HG02973 (cell line): ENCODE measurements at regions not wholly inside any gene's neighbourhood (a gene's known extent, or its start where the extent isn't known, plus 50 kb on each side); places are given as distances from the start of the nearest gene placed in this dataset.

Experiments
- ATAC-seq: cut with Tn5 transposase; IDR thresholded peaks from one replicate; pipeline ENCODE4 v1.9.1; 2021; ENCODE audit warnings: moderate library complexity; ENCODE audit not compliant: unreplicated experiment

- no peak for ATAC-seq
These were observed 183.2 kb upstream of the FRMD6 start for GRCh38 chr14:51468523-51468922.

DNA sequence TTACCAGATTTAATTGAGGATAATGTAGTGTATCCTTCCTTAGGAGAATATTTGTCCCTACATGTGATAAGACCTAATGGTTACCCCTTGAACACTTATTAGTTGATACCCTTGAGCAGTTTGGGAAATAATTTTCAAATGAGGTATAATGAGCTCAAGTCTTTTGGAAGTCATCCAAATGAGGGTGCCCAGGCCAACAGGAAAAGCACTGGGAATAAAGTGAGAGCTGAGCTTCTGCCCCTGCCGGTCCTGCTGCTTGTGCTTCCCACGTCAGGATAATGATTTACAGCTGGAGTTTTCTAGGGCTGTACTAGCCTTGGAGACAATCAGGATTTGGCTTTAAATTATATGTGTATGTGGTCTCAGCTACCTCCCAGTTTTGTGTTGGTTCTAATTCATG lies 178.8 kb upstream of the FRMD6 start:
- no peak for ATAC-seq

DNA sequence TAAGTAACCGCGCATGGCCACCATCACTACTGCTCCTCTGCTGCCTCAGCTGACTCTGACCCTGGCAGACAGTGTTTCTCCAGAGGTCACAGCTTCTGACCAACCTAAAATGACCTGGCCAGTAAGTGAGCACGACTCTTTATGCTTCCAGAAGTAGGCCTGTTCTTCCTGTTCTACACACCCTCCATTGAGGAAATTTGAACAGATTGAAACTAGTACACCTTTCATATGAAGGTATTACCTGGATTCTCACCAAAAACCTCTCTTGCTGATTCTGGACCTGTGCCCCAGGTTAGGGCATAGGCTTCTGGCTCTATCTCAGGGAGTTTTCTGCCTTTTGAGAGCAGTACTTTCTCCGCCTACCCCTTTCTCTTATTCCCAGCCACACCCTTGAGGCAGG lies 178.4 kb upstream of the FRMD6 start:
- ATAC-seq: no peak

DNA sequence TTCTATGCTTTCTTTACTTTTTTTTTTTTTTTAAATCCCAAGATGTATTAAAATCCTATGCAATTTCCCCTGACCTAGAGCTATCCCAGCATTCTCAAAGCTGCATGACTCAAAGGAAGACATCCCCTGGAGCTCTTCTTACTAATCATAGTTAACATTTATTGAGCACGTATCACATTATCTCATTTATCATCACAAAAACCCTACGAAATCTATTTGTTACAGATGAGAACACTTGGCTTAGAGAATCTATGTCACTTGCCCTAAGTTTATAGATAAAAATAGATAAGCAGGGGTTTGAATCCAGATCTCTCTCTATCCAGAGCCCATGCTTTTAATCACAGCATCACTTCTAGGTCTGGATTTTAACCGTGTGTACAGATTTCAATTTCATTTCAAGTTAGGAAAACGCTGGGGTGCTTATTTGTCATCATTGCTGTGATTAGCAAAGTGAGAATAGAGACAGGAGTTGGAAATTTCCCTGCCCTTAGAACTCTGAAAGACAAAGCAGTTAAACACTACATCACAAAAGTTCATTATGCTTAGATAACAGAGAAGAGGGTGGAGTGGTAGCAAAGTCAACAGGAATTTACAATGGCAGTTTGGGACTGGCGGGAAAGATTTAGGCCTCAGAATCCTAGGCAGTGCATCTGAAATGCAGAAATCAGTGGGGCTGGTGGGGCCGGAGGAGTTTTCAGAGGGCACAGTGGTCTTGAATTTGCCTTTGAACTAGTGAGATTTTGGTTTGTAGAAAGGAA lies 177.7 kb upstream of the FRMD6 start:
- no peak for ATAC-seq

DNA sequence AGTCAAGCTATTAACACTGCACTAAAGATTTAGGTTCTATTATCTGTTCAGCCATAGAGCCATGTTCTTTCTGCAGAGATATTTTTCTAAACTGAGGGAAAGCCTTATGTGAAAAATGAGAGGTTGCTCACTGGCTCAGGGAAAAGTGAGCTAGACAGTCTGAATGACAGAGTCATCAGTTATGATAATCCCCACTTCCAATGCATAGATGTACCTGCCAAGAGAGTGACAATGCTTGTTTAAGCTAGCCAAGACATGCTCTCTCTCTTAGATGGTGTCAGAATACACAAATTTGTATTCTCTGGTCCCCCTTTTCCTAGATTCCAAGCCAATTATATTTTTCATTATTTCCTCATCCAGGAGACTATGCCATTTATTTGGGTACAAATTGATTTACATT lies 176.9 kb upstream of the FRMD6 start:
- no peak for ATAC-seq

DNA sequence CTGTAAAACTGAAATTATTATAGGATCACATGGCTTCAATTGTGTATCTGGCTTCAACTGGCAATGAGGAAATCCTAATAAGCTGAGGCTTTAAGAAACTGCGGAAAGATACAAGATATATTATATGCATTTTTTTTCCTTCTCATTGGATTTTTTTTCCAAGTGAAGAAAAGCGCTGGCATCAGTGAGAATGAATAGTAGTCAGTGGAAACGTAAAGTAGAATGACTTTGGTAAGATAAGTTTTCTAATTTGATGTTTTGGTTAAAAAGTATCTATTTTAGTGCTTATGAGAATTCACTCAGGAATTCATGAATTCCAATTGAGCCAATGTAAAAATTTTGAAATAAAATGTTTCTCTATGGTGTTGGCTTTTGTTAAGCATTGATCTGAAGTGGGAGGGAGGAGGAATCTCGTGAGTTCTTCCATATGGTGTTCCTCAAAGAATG lies 173.5 kb upstream of the FRMD6 start:
- no peak for ATAC-seq

- ATAC-seq: no peak
These were observed 172.0 kb upstream of the FRMD6 start for GRCh38 chr14:51479584-51480325.

GRCh38 chr14:51481643-51482042 lies 170.1 kb upstream of the FRMD6 start:
- no peak for ATAC-seq

DNA sequence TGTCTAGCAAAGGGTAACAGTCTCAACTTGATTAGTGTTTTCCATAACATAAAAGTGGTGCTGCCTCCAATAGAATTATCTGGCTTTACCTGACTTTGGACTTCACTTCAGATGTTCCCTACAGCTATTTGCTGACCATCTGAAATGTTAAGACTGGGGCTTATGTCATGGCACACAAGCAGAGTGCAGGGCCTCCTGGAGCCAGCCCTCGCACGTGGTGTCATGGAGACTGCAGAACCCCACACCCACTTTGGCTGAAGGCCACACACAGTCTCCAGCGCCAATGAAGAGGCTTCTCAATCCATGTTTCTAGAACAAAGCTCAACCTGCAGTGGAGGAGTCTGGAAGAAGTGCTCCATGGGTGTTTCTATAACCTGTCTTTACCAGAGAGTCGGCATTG lies 169.6 kb upstream of the FRMD6 start:
- no peak for ATAC-seq

DNA sequence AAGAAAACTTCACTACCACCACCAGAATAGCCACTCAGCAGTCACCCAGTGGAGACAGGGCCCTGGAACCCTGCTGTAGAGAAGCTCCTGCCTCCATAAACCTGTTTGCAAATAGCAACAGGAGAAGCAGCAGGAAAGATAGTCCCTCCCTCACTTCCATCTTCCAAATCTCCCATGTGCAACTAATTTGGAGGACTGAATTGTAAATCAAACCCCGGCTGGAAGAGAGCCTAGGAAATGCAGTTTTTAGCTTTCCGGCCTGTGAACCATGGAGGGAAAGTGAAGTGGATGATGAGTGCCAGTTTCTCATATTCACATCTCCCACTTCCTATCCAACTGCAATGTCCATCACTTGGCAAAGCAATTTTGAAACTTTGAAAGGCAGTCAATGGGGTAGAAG lies 167.2 kb upstream of the FRMD6 start:
- no peak for ATAC-seq

- ATAC-seq: no peak
These were observed 166.0 kb upstream of the FRMD6 start for GRCh38 chr14:51485733-51486132.

DNA sequence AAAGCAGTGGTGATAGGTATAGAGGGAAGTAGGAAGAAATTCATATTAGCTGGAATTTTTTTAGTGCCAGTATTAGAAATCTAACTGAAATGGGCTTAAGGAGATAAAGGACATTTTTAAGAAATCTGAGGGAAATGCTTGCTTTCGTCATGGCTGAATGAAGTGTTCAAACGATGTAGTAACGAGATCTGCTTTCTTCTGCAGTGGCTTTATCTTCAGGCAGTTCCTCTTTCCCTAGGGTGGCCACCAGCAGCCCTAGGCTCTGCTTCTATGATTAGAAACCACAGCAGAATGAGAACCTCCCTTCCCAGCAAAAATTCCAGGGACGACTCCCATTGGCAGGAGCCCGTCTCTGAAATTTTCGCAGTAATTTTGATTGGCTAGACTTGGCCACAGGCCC lies 163.9 kb upstream of the FRMD6 start:
- ATAC-seq: no peak

DNA sequence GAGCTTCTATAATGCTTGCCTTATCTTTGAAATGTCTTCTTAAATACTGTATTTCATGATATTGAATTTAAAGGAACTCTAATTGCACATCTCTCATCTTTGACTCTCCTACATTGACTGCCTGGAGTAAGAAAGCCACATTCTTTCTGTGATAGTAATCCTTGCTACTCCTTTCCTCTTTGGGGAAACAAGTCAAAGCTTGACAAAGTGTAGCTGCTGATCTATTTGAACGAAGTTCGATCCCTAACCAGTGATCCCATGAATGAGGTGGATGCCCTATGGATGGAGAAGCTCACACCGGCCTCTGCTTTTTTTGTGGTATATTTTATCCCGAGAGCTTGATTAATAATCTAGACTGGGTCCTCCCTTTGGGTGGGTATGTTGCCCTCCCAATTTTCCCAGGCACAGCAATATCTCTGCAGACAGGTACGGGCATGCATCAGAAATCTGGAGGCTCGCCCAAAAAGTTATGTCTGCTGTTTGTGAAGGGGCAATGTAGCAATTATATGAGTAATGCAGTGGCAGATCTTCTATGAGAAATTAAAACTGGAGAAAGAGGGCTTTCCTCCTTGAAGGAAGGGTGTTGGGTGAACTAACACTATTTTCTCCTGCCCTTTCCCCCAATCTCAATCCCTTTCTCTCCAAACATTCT lies 163.0 kb upstream of the FRMD6 start:
- no peak for ATAC-seq

DNA sequence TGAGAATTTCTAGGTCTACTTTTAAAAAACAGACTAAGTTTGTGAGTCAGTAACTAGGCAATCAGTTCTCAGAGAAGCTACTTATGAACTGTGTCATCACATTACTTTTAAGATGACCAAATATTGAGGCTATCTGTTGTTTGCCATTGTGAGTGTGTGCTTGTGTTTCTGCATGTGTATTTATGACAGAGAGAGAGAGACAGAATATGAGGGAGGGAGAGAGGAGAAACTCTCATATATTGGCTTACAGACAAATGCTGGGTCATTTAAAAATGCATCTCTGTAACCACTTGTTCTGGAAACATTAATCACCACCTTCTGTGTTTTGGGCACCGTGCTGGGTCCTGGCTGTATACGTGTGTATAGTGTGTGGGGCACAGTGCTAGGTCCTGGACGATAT lies 161.5 kb upstream of the FRMD6 start:
- no peak for ATAC-seq

GRCh38 chr14:51491036-51491545 lies 160.6 kb upstream of the FRMD6 start:
- ATAC-seq: no peak

DNA sequence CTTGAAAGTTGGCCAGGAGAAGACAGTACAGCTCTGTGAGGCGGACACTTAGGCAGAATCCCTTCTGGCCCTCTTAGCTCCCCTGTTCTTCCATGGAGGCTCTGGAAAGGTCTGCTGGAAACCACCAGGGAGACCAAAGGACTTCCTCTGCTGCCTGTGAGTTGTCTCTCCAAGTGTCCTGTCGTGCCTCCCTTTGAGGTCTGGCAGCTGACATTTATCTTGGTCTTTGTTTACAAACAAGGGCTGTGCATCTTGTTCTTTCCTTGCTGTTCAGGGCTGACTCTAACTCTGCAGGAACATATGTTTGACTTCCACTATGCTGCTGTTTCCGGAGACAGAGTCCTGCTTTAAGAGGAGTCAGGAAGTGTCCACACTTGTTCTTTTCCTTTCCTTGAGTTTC lies 159.9 kb upstream of the FRMD6 start:
- ATAC-seq: no peak

DNA sequence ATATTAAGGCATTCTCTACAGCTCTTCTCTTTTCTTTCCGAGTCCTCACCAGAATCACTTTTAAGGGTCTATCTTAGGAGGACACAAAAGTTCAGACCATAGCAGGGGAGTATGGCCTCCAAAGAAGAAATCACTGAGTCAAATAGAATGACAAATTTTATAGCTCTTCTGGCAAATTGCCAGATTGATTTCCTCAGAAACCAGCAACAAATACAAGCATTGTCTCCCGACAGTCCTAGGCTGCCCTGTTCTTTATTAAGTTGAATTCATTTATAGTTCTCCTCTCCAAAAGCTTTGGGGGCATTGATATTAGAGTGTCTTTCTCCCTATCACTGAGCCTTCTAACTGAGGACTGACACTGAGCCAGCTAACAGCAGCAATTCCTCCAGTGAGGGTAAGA lies 156.4 kb upstream of the FRMD6 start:
- ATAC-seq: no peak

- no peak for ATAC-seq
These were observed 153.1 kb upstream of the FRMD6 start for GRCh38 chr14:51498411-51499227.

GRCh38 chr14:51500776-51501175 lies 150.9 kb upstream of the FRMD6 start:
- no peak for ATAC-seq

GRCh38 chr14:51501746-51502145 lies 150.0 kb upstream of the FRMD6 start:
- ATAC-seq: no peak

DNA sequence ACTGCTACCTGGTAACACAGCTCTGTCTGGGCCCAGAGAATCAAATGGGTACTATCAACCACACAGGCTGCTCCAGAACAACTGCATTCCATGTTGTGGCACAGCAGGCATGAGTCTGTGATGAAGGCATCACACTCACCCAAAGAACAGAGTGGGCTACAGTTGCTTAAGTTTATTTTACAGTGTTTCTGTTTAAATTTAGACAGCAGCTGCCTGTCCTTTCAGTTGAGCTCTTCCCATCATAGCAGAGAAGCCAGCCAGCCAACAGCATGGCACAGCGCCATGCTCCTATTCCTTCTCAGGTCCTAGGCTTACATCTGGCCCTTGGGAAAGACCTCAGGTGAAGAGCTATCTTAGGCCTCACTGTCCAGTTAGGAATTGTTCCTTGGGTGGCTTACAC lies 147.0 kb upstream of the FRMD6 start:
- no peak for ATAC-seq
